GM12875 (cell line): ENCODE measurements at regions not wholly inside any gene's neighbourhood (a gene's known extent, or its start where the extent isn't known, plus 50 kb on each side); places are given as distances from the start of the nearest gene placed in this dataset.

ENCODE experiments used
- H3K4me3 ChIP-seq: one replicate; pipeline ENCODE4 v1.5.1; 2011; ENCODE audit warnings: low read depth, low read length, control low read depth
- CTCF ChIP-seq: IDR thresholded peaks from 2 replicates; pipeline ENCODE4 v1.5.1; 2011; ENCODE audit warnings: low read depth, mild to moderate bottlenecking, control low read depth, inconsistent platforms, low read length, moderate library complexity, borderline replicate concordance; ENCODE audit not compliant: insufficient read depth

DNA sequence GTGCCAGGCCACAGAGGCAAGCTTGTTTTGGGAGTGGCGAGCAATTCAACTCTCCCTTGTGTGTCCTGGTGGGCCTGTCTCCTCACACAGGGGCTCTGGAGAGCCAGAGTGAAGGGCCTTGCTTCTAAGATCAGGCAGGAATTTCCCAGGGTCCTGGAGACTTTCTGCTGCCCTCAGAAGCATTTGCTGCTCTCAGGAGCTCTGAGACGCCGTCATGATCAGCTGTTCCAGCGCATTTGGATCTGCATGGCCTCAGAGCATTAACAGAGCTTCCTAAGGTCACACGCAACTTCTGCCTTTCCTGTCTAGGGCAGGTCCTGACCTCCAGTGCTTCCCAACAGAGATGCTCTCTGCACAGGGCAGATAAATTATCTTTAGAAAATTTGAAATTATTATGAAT is 52.2 kb upstream of the C10orf90 start:
- TF ChIP-seq CTCF, result no peak
- H3K4me3 ChIP-seq, result no peak overlapping the region

GRCh38 chr10:126723226-126723625 is 52.7 kb upstream of the C10orf90 start:
- no peak for TF ChIP-seq CTCF
- no peak overlapping the region for H3K4me3 ChIP-seq

DNA sequence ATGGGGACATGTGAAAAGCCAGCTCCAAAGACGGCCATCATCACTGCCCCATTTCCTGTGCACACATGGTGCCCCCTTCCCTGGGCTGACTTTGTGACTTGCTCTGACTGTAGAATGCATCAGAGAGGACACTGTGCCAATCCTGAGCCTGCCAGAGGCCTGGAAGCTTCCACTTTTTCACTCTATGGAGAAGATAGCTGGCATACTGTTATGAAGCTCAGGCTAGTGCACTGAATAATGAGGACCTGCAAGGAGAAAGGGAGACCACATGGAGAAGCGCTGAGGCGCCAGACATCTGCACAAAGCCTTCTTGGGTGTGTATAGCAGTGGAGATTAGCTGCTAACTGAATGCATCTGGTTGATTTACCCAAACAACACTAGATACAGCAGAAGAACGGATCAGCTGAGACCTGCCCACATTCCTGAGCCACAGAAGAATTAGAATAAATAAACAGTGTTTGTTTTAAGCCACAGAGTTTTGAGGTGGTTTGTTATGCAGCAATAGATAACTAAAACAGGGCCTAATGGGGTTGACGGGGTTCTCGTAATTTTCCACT is 58.9 kb upstream of the C10orf90 start:
- H3K4me3 ChIP-seq, result no peak overlapping the region
- no peak for TF ChIP-seq CTCF

GRCh38 chr10:126730856-126731609 is 60.5 kb upstream of the C10orf90 start:
- no peak for TF ChIP-seq CTCF
- no peak overlapping the region for H3K4me3 ChIP-seq

GRCh38 chr10:126731610-126731990 is 61.1 kb upstream of the C10orf90 start:
- TF ChIP-seq CTCF, result no peak
- no peak overlapping the region for H3K4me3 ChIP-seq

GRCh38 chr10:126732308-126732707 is 61.8 kb upstream of the C10orf90 start:
- H3K4me3 ChIP-seq, result no peak overlapping the region
- no peak for TF ChIP-seq CTCF

- no peak overlapping the region for H3K4me3 ChIP-seq
- no peak for TF ChIP-seq CTCF
Observed at GRCh38 chr10:126732868-126733267, 62.4 kb upstream of the C10orf90 start.
